ENCODE measurements at regions not wholly inside any gene's neighbourhood (a gene's known extent, or its start where the extent isn't known, plus 50 kb on each side); places are given as distances from the start of the nearest gene placed in this dataset.
A peak's percentile ranks its signal among the peaks of the same experiment; 100 is the strongest.

DNA sequence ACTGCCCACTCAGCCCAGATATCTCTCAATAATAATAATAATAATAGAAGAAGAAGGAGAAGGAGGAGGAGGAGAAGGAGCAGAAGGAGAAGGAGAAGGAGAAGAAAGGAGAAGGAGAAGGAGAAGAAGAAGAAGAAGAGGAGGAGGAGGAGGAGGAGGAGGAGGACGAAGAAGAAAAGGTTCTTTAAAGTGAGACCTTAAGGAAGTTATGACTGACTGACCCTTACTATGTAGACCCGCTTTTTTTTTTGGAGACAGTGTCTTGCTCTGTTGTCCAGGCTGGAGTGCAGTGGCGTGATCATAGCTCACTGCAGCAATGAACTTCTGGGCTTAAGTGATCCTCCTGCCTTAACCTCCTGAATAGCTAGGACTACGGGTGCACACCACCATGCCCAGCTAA lies 88.9 kb upstream of the RFX8 start:
- H3K4me2 ChIP-seq (ENCODE audit: extremely low read depth, insufficient read depth, low read length): no peak overlapping the region
- H3K27me3 ChIP-seq (ENCODE audit: control insufficient read depth, insufficient read depth, low read length): no peaks in the 10 kb centered on the region
- H3K9me3 ChIP-seq (ENCODE audit: control insufficient read depth, insufficient read depth, low read depth, low read length): no peaks in the 10 kb centered on the region
- H3K4me1 ChIP-seq (ENCODE audit: control insufficient read depth, extremely low read depth, insufficient read depth, low read length): peaks cover 7% of the 10 kb centered on the region
- H3K79me2 ChIP-seq (ENCODE audit: control insufficient read depth, insufficient read depth, low read length): no peaks in the 10 kb centered on the region
- no peak for DNase-seq (ENCODE audit: low read depth in 2 of 2)
- H3K9ac ChIP-seq (ENCODE audit: insufficient read depth, low read length): no peak overlapping the region
- H3K36me3 ChIP-seq (ENCODE audit: control insufficient read depth, insufficient read depth, low read length): no peaks in the 10 kb centered on the region
- H2AFZ ChIP-seq (ENCODE audit: low read length): no peak overlapping the region
- no peak overlapping the region for H3K27ac ChIP-seq (ENCODE audit: insufficient read depth, low read length)
- no peak overlapping the region for H3K4me3 ChIP-seq (replicated peaks in 1 of 4; ENCODE audit: control extremely low read depth in 1 of 4, insufficient read depth in 1 of 4, low read depth in 3 of 4, low read length in 4 of 4)
- H4K20me1 ChIP-seq (ENCODE audit: control insufficient read depth, extremely low read depth, insufficient read depth, low read length): no peaks in the 10 kb centered on the region
- TF ChIP-seq, protein P1, sequence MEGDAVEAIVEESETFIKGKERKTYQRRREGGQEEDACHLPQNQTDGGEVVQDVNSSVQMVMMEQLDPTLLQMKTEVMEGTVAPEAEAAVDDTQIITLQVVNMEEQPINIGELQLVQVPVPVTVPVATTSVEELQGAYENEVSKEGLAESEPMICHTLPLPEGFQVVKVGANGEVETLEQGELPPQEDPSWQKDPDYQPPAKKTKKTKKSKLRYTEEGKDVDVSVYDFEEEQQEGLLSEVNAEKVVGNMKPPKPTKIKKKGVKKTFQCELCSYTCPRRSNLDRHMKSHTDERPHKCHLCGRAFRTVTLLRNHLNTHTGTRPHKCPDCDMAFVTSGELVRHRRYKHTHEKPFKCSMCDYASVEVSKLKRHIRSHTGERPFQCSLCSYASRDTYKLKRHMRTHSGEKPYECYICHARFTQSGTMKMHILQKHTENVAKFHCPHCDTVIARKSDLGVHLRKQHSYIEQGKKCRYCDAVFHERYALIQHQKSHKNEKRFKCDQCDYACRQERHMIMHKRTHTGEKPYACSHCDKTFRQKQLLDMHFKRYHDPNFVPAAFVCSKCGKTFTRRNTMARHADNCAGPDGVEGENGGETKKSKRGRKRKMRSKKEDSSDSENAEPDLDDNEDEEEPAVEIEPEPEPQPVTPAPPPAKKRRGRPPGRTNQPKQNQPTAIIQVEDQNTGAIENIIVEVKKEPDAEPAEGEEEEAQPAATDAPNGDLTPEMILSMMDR (conservative IDR thresholded peaks at IDR 0.05 in 1 of 2, IDR thresholded peaks at IDR 0.05 in 1 of 2; ENCODE audit: low read depth in 1 of 2, low read length in 2 of 2): no peak
- TF ChIP-seq EZH2 (IDR thresholded peaks at IDR 0.05; ENCODE audit: low read length, missing control alignments): no peak

DNA sequence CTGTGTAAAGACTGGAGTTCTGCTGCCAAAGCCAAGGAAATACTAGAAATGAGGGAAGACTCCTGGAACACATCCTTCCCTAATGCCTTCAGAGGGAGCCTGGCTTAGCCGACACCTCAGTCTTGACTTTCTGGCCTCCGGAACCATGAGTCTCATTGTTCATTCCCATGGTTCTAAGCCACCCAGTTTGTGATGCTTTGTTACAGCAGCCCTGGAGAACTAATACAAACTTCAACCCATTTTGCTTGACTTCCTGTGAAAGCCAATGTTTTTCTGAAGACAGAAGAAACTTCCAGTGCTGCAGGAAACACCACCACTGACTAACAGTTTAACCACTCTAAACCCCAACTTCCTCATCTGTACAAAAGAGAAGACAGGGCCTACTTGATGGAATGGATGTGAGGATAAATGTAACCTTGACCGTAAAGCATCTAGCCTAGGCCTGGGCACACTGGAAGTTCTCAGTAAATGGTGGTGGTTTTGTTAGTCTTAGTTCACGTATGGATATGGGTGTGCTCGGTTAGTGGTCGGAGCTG lies 85.9 kb upstream of the RFX8 start:
- no peak for DNase-seq (ENCODE audit: low read depth in 2 of 2)
- Histone ChIP-seq H3K27me3 (ENCODE audit: control insufficient read depth, insufficient read depth, low read length) (no peaks in the 10 kb centered on the region), H3K4me2 (ENCODE audit: extremely low read depth, insufficient read depth, low read length) (no peak overlapping the region), H3K4me3 (replicated peaks in 1 of 4; ENCODE audit: control extremely low read depth in 1 of 4, insufficient read depth in 1 of 4, low read depth in 3 of 4, low read length in 4 of 4) (no peak overlapping the region), H3K27ac (ENCODE audit: insufficient read depth, low read length) (no peak overlapping the region), H4K20me1 (ENCODE audit: control insufficient read depth, extremely low read depth, insufficient read depth, low read length) (no peaks in the 10 kb centered on the region), H3K79me2 (ENCODE audit: control insufficient read depth, insufficient read depth, low read length) (no peaks in the 10 kb centered on the region), H3K9me3 (ENCODE audit: control insufficient read depth, insufficient read depth, low read depth, low read length) (no peaks in the 10 kb centered on the region), H2AFZ (ENCODE audit: low read length) (no peak overlapping the region), H3K9ac (ENCODE audit: insufficient read depth, low read length) (no peak overlapping the region), H3K36me3 (ENCODE audit: control insufficient read depth, insufficient read depth, low read length) (no peaks in the 10 kb centered on the region), H3K4me1 (ENCODE audit: control insufficient read depth, extremely low read depth, insufficient read depth, low read length) (peaks cover 11% of the 10 kb centered on the region)
- TF ChIP-seq EZH2 (IDR thresholded peaks at IDR 0.05; ENCODE audit: low read length, missing control alignments): no peak
- TF ChIP-seq, protein P1 (conservative IDR thresholded peaks at IDR 0.05 in 1 of 2, IDR thresholded peaks at IDR 0.05 in 1 of 2; ENCODE audit: low read depth in 1 of 2, low read length in 2 of 2): no peak

DNA sequence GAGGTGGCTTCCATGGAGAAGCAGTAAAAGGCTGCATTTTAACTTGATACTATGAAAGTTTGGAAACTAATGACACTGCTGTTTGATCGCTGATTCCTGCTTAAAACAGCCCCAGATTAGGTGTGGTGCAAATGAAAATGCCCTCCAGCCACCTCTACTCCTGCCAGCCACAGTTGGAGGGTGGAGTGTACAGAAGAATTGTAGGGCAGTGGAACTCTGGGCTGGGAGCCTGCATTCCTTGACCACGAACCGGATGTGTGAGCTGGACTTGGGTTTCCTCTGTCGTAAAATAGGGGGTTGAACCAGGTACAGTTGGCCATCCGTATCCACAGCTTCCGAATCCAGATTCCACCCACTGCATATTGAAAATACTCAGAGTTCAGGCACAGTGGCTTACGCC lies 84.6 kb upstream of the RFX8 start:
- peak overlapping the region; percentile 83 for H3K4me2 ChIP-seq (ENCODE audit: extremely low read depth, insufficient read depth, low read length)

More for the DNA sequence above, 84.6 kb upstream of the RFX8 start:
- Histone ChIP-seq H3K27ac (ENCODE audit: insufficient read depth, low read length) (peak overlapping the region; percentile 35), H3K9me3 (ENCODE audit: control insufficient read depth, insufficient read depth, low read depth, low read length) (no peaks in the 10 kb centered on the region), H3K27me3 (ENCODE audit: control insufficient read depth, insufficient read depth, low read length) (no peaks in the 10 kb centered on the region), H3K9ac (ENCODE audit: insufficient read depth, low read length) (no peak overlapping the region), H3K79me2 (ENCODE audit: control insufficient read depth, insufficient read depth, low read length) (no peaks in the 10 kb centered on the region), H2AFZ (ENCODE audit: low read length) (no peak overlapping the region), H3K4me1 (ENCODE audit: control insufficient read depth, extremely low read depth, insufficient read depth, low read length) (peaks cover 11% of the 10 kb centered on the region), H4K20me1 (ENCODE audit: control insufficient read depth, extremely low read depth, insufficient read depth, low read length) (no peaks in the 10 kb centered on the region), H3K36me3 (ENCODE audit: control insufficient read depth, insufficient read depth, low read length) (no peaks in the 10 kb centered on the region), H3K4me3 (replicated peaks in 1 of 4; ENCODE audit: control extremely low read depth in 1 of 4, insufficient read depth in 1 of 4, low read depth in 3 of 4, low read length in 4 of 4) (no peak overlapping the region)
- peak; percentile 17 to 33 for DNase-seq (ENCODE audit: low read depth in 2 of 2)
- TF ChIP-seq, protein P1 (conservative IDR thresholded peaks at IDR 0.05 in 1 of 2, IDR thresholded peaks at IDR 0.05 in 1 of 2; ENCODE audit: low read depth in 1 of 2, low read length in 2 of 2): no peak
- TF ChIP-seq EZH2 (IDR thresholded peaks at IDR 0.05; ENCODE audit: low read length, missing control alignments): no peak

Measured in fibroblast of lung (primary cell).